Epidermal melanocyte (primary cell): ENCODE measurements at regions not wholly inside any gene's neighbourhood (a gene's known extent, or its start where the extent isn't known, plus 50 kb on each side); places are given as distances from the start of the nearest gene placed in this dataset.
"Not testable (repeated sequence)": the region's sequence is repeated elsewhere in the genome, so short reads cannot be mapped to it uniquely, and the experiment has no call there.

Experiments
- DNase-seq: peaks from one replicate; pipeline ENCODE4 v3.0.0; 2011; ENCODE audit warnings: low spot score; ENCODE audit not compliant: insufficient read length

DNA sequence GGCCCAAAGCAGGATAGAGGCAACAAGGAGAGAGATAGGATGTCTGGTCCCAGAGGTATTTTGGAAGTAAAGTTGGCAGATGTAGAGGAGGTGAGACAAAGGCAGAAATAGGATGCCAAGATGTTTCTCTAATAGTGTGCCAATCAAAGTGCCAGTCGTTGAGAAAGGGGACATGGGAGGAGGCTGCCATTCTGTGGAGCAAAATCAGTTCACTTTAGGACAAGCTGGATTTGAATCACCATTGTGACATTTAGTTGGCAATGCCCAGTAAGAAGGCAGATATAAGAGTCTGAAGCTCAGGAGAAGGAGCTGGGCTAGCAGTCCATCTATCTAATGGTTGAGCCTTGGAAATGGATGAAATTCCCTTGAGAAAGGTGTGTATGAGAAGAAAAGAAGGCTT is 53.8 kb downstream of the ADRB2 start:
- no peak for DNase-seq

DNA sequence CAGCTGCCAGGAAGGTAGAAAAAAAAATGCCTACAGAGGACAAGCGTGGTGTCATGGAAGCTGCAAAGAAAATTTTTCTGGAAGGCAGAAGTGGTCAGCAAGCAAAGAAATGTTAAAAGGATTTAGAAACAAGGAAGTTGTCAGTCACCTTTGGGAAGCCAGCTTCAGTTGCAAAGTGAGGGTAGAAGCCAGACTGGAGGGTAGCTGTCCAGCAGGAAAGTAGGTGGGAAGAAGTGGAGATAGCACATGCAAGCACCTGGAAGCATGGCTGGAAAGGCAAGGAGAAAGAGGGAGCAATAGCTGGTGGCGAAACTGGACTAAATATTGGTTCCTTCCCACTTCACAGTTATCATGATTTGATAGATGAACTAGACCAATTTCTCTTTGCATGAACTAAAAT is 54.3 kb downstream of the ADRB2 start:
- DNase-seq = no peak

DNA sequence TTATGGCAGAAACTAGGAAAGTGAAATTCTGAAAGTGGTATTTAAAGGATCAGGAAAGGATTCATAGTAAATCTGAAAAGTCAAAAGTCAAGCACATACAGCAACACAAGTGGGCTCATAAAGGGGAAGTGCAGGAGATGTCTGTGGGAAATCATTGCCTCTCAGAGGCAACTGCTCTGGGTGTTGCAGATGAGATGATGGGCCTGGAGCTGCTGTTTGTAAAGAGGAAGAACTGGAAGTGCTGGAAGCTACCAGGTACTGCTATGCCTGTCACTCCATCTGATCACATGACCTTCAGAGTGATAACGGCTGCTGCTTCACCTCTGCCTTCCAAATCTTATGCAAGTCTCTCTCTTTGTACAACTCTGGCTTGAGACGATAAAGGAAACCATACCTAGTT is 55.9 kb downstream of the ADRB2 start:
- no peak for DNase-seq

DNA sequence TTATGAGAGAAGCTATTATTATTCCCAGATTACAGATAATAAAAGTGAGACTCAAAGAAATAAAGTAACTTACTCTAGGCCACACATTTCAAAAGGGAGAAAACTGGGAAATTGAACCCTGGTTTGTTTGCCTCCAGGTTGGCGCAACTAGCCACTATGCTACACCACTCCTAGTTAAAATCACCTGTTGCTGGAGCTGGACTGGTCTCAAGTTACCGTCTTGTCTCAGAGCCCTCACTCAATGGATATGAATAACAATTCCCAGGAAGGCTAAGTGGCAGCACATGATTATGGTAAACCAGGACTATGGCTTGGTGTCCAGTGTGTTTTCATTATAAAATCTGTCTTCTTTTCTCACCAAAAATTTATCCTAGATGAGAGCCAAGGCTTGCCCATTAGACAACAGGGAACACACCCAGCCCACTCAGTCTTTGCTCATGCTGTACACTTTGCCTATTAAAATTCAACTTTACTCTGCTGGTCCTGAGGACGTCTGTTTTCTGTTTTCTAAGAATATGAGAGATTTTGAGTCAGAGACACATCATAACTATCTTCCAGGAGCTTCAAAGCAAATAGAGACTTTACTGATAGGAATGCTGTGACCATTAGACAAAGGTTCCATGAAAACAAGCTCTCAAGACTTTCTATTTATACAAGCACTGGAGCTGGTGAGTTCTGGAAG is 58.1 kb downstream of the ADRB2 start:
- DNase-seq = no peak

- no peak for DNase-seq
These were observed 60.9 kb downstream of the ADRB2 start for GRCh38 chr5:148887123-148887881.

DNA sequence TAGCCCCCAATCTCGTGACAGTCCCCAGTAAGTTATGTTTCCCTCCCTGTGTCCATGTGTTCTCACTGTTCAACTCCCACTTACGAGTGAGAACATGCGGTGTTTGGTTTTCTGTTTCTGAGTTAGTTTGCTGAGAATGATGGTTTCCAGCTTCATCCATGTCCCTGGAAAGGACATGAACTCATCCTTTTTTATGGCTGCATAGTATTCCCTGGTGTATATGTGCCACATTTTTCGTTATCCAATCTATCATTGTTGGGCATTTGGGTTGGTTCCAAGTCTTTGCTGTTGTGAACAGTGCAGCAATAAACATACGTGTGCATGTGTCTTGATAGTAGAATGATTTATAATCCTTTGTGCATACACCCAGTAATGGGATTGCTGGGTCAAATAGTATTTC is 63.5 kb downstream of the ADRB2 start:
- DNase-seq = not testable (repeated sequence)

GRCh38 chr5:148895441-148895840 is 69.0 kb downstream of the ADRB2 start:
- DNase-seq = not testable (repeated sequence)

- no peak for DNase-seq
These were observed 71.4 kb downstream of the ADRB2 start for GRCh38 chr5:148897842-148898241.

GRCh38 chr5:148898413-148899075 is 72.1 kb downstream of the ADRB2 start:
- no peak for DNase-seq

DNA sequence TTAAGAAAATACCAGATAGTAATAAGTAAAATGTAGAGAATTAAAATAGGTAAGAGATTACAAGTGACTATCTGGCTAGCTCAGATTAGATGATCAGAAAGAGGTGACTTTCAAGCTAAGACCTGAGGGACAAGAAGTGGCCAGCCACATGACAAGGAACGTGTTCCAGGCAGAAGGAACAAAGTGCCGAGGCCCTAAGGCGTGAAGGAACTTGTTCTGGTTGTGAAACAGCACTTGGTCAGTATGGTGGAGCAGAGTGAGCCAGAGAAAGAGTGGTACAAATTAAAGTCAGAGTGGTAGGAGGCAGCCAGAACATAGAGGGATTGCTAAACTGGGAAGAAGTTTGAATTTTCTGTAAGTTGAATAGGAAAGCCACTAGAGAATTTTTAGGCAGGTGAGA is 73.6 kb downstream of the ADRB2 start:
- DNase-seq = no peak

DNA sequence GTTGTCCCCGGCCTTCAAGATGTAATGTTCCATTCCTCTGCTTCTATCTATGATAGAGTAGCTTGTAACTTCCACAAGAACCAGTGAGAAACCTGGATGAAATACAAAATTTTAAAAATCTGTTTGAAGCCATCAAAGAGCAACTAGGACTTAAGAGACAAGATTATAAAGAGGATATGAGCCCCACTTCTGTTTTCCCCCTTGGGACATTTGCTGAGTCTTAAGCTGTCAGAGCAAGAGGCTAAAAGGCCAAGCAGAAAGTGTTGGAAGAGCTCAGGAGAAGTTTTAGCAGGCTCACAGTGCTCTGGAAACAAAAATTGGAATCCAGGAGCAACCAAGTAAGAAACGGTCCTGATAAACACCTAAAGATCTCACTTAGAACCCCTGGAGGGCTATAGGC is 76.1 kb downstream of the ADRB2 start:
- DNase-seq = no peak

GRCh38 chr5:148903587-148903986 is 77.2 kb downstream of the ADRB2 start:
- no peak for DNase-seq

GRCh38 chr5:148904440-148904839 is 78.0 kb downstream of the ADRB2 start:
- no peak for DNase-seq

GRCh38 chr5:148905541-148905940 is 79.1 kb downstream of the ADRB2 start:
- DNase-seq = no peak

GRCh38 chr5:148906968-148907367 is 80.6 kb downstream of the ADRB2 start:
- DNase-seq = no peak

GRCh38 chr5:148909040-148909439 is 82.6 kb downstream of the ADRB2 start:
- DNase-seq = no peak

DNA sequence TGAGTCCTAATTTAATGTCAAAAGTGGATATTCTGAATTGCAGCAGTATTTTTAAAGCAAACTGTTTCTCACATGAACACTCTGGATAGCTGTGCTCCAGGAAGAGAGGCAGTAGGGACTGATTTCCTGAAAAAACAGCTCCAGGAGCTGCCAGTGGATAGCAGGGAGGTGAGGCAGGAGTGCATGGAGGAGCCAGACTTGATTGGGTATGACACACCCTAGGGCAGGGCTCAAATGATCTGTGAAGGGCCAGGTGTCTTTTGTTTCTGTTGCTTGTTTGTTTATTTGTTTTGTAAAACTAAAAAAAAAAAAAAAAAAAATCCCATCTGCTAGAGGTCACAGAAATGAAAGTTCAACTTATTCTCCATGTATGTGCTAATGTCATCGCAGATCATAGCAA is 83.4 kb downstream of the ADRB2 start:
- no peak for DNase-seq

DNA sequence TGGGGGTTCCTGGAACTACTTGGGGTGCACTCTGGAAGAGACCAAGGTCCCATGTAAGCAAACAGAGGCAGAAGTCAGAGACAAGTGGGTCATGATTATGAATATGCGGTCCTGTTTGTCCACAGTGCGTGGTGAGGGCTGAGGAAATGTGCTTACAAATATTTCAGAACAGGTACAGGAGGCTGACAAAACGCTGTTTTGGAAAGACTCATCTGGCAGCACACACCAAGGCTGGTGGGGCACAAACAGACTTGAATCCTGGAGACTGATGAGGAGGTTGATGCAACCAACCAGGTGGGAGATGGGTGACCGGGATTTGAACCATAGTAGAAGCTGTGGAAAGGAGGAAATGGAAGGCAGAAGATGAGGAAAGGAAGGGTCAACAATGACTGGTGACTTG is 83.8 kb downstream of the ADRB2 start:
- DNase-seq = no peak

- no peak for DNase-seq
These were observed 84.4 kb downstream of the ADRB2 start for GRCh38 chr5:148910686-148911361.

GRCh38 chr5:148911386-148911785 is 85.0 kb downstream of the ADRB2 start:
- no peak for DNase-seq

- no peak for DNase-seq
These were observed 85.7 kb downstream of the ADRB2 start for GRCh38 chr5:148912146-148912545.
